ENCODE measurements at regions not wholly inside any gene's neighbourhood (a gene's known extent, or its start where the extent isn't known, plus 50 kb on each side); places are given as distances from the start of the nearest gene placed in this dataset.

- TF ChIP-seq CTCF (IDR thresholded peaks at IDR 0.05): no peak
- no peak for TF ChIP-seq POLR2A (IDR thresholded peaks at IDR 0.05)
- no peak for TF ChIP-seq POLR2AphosphoS5 (IDR thresholded peaks at IDR 0.05)
- no peak for TF ChIP-seq EP300 (IDR thresholded peaks at IDR 0.05)
These were observed 90.7 kb downstream of the CD24 start for GRCh38 chr6:106883808-106884262.
